GM18499 (cell line): ENCODE measurements at regions not wholly inside any gene's neighbourhood (a gene's known extent, or its start where the extent isn't known, plus 50 kb on each side); places are given as distances from the start of the nearest gene placed in this dataset.

Experiments
- ATAC-seq: cut with Tn5 transposase; IDR thresholded peaks from one replicate; pipeline ENCODE4 v1.9.1; 2021; ENCODE audit warnings: moderate number of reproducible peaks; ENCODE audit not compliant: insufficient read depth, unreplicated experiment

- ATAC-seq, result no peak
Measured at GRCh38 chr2:19846567-19846966, 55.2 kb downstream of the TTC32 start.

DNA sequence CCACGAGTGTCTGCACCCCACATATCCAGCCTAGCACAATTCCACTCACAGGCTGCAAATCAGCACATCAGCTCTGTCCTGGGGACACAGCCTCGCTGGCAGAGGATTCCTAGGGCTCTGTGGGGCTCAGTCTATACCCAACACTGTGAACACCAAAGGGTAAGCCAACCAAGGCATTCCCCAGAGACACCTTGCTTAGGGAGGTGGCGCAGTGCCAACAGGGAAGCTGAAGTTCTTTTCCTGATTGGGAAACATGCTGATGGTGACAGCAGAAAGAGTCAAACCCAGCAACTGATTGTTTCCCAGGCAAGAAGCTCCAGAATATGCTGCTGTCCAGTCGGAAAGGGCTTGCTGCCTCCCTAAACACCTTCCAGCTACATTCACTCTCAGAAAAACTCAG lies 55.8 kb downstream of the TTC32 start:
- no peak for ATAC-seq

- ATAC-seq, result no peak
Measured at GRCh38 chr2:19845323-19845920, 56.4 kb downstream of the TTC32 start.

GRCh38 chr2:19844750-19845149 lies 57.0 kb downstream of the TTC32 start:
- no peak for ATAC-seq

DNA sequence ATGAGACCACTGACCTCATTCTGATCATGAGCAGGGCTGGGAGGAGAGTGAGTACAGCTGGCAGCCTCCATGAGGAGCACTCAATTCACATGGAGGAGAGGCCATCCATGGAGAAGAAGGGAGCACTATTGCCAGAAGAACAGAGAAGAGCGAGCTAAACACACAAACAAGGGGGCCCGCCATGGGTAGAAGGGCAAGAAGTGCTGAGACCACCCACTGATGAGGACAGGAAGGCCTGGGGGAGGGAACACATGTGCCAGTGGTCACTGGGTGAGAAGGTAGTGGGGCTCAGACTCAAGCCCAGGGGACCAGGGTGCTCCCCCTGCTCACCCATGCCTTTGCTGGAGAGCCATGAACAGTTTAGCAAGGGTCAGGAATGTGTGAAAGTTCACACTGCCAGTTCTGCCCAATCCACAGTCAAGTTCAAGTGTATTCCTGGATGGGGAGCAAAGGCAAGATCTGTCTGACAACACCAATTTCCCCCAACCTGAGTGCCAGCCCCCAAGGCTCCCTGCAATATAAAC lies 57.7 kb downstream of the TTC32 start:
- ATAC-seq, result no peak

DNA sequence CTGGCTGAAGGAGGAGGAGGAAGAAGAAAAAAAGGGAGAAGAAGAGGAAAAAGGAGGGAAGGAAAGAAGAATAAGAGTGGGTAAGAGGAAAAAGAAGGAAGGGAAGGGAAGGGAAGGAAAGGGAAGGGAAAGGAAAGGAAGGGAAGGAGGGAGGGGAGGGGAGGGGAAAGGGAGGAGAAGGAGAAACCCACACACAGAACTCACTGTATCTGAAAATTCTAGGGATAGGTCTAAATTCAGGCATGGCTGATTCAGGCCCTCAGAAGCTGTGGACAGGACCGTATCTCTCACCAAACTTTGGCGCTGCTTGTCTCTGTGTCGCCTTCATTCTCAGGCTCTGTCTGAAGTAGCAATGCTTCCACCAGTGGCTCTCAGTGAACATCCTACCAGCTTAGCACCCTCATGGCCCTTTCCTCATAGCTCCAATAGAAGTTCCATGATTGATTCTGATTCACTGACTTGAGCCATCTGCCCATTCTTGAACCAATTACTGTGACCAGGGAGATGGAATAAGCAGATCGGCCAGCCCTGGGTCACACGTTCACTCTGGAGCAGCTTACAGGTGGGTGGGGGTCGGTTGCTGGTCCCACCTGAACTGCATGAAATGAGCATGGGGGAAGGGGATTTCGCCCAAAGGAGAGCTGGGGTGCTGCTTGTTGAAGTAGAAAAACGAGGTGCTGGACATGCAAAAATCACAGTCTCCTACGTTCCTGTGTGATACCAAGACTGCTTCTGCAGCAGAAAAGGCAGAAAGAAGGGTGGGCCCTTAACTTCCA lies 59.7 kb downstream of the TTC32 start:
- no peak for ATAC-seq

- ATAC-seq, result no peak
Measured at GRCh38 chr2:19839438-19839837, 62.3 kb downstream of the TTC32 start.

DNA sequence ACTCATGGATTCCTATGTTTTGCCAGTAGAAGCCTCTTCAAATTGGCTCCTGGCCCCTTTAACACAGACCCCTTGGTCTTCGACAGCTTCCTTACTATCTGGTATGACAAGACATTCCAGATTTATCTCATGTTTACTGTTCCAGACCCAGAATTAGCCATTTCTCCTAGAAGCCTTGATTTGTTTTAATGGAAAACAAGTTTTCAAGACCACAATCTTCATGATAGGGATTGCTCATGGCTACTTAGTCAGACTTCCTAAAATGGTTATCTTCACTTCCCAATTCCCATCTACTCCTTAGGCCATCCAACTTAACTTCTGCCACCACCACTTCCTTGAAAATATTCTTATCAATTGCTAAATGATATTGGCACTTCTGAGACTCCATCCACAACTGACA lies 63.2 kb downstream of the TTC32 start:
- ATAC-seq, result no peak

- no peak for ATAC-seq
Measured at GRCh38 chr2:19837235-19837766, 64.5 kb downstream of the TTC32 start.

- no peak for ATAC-seq
Measured at GRCh38 chr2:19835781-19836281, 66.0 kb downstream of the TTC32 start.

GRCh38 chr2:19833978-19834377 lies 67.8 kb downstream of the TTC32 start:
- no peak for ATAC-seq

DNA sequence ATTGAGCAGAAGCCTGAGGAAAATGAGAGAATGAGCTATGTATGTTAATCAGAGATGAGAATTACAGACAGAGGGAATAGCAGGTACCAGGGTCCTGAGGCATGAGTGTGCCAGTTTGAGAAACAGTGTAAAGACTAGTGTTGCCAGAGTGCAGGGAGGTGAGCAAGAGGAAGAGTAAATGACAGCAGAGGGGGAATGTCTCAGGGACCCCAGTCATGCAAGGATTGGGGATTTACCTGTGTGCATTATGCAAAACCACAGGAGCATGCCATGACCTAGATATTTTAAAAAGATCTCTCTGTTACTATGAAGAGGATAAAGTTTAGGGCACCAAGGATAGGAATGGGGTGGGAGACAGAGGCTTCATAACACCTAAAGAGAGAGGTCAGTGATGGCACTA lies 72.1 kb downstream of the TTC32 start:
- no peak for ATAC-seq

DNA sequence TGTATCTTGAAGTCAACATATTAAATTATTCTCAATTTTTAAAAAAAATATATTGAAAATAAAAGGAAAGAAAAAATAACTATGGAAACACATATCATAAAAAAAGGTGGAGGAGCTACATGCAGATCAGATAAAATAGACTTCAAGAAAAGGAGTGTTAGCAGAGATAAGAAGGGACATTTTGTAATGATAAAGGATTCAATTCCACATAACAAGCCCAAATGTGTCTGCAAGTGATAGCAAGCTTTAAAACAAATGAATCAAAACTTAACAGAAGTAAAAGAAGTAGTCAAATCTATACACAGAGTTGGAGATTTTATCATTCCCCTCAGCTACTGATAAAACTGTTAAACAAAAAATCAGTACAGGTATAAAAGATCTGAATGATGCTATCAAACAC lies 74.9 kb downstream of the TTC32 start:
- ATAC-seq, result no peak

DNA sequence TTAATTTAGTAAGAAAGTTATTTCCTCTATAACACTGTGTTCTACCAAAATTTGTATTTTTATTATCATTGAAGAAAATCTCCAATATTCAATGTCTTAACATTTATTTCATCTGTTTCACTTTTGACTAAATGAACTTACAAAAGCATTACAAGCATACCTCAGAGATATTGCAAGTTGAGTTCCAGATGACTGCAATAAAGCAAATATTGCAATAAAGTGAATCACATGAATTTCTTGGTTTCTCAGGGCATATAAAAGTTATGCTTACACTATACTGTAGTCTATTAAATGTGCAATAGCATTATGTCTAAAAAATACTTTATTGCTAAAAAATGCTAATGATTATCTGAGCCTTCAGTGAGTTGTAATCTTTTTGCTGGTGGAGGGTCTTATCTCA lies 78.3 kb downstream of the TTC32 start:
- no peak for ATAC-seq

- ATAC-seq, result no peak
Measured at GRCh38 chr2:19819097-19820065, 82.4 kb downstream of the TTC32 start.

GRCh38 chr2:19818543-19818942 lies 83.2 kb downstream of the TTC32 start:
- ATAC-seq, result no peak

GRCh38 chr2:19818039-19818438 lies 83.7 kb downstream of the TTC32 start:
- ATAC-seq, result no peak

DNA sequence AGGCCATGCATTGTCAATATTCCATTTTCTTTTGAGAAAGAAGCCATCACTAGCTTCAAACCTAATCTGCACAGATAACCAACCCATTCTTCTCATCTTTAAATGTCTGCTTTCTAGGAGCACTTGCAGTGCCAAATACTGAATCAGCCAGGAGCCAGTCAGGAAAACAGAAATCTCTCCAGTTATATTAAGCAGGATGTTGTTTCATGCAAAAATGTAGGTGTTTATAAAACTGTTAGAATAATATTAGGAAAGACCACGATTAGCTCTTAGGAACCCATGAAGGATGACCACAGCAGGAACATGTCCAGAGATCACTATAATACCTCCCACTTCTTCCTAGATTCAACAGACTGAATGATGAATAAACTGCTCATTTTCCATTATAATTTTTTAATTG lies 86.0 kb downstream of the TTC32 start:
- ATAC-seq, result no peak

DNA sequence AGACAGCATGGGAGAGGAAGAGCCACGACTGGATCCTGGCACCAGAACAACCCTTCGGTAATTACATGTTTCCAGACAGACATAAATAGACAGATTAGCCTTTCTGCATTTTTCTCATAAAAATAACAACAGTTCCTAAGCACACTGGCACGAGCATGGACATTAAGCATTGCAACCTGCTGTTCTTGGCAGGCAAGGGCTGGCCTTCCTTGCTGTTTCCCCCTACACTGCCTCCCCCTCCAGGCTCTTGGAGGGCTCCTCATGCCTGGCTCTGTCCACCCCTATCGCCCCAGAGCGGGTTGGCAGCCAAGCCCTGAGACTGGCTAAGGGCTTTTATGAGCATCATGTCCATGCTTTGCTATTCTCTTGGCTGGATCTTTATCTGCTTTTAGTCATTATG lies 89.6 kb downstream of the TTC32 start:
- ATAC-seq, result no peak

- no peak for ATAC-seq
Measured at GRCh38 chr2:19811186-19811585, 90.6 kb downstream of the TTC32 start.
